ENCODE measurements at regions not wholly inside any gene's neighbourhood (a gene's known extent, or its start where the extent isn't known, plus 50 kb on each side); places are given as distances from the start of the nearest gene placed in this dataset.

DNA sequence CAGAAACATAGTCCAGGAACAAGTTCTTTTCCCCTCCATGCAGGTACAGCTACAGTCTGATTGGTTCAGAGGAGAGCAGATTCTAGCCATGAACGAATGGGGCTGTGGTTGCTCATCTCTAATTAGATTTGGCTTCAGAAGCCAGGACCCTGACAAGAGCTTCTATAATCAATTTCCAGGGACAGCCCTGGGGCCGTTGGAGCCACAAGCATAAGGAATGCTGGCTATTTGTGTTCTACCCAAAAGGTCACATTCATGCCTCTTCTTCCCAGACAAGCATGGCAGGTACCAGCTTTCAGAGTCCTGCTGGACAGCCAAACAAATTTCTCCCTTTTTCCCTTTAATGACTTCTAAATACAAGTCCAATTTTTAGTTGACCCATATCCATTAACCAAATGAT, 215.5 kb upstream of the LRTM1 start:
- TF ChIP-seq, protein P1, sequence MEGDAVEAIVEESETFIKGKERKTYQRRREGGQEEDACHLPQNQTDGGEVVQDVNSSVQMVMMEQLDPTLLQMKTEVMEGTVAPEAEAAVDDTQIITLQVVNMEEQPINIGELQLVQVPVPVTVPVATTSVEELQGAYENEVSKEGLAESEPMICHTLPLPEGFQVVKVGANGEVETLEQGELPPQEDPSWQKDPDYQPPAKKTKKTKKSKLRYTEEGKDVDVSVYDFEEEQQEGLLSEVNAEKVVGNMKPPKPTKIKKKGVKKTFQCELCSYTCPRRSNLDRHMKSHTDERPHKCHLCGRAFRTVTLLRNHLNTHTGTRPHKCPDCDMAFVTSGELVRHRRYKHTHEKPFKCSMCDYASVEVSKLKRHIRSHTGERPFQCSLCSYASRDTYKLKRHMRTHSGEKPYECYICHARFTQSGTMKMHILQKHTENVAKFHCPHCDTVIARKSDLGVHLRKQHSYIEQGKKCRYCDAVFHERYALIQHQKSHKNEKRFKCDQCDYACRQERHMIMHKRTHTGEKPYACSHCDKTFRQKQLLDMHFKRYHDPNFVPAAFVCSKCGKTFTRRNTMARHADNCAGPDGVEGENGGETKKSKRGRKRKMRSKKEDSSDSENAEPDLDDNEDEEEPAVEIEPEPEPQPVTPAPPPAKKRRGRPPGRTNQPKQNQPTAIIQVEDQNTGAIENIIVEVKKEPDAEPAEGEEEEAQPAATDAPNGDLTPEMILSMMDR (IDR thresholded peaks at IDR 0.05 in 8 of 11, conservative IDR thresholded peaks at IDR 0.05 in 3 of 11): no peak
- TF ChIP-seq POLR2A (IDR thresholded peaks at IDR 0.05): no peak
- no peak for TF ChIP-seq POLR2AphosphoS5 (IDR thresholded peaks at IDR 0.05)

Measured in spleen (tissue), 7 donors.